ENCODE measurements at regions not wholly inside any gene's neighbourhood (a gene's known extent, or its start where the extent isn't known, plus 50 kb on each side); places are given as distances from the start of the nearest gene placed in this dataset.

DNA sequence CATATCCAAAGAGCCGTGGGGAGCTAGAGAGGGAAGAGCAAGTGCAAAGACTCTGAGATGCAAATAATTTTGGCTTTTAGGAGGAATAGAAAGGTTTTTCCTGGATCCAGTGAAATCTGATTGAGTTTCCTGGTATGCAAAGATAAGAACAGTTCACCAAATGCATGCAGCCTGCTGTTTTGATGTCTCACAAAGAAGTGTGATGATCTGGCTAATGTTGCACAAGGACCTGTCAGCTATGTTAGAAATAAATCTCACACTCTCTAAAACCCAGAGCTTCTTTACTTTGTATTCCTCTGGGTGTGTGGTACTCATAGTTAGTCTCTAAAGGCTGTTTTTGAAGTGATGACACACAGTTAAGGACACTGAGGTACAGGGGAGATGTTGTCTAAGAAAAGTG, 321.4 kb downstream of the AACS start:
- Histone ChIP-seq H3F3A (ENCODE audit: insufficient read depth) (no peaks in the 10 kb centered on the region), H3K9ac (ENCODE audit: low read length) (no peak overlapping the region), H3K4me3 (ENCODE audit: insufficient read depth, low read length, poor library complexity, severe bottlenecking) (no peak overlapping the region), H3K9me3 (ENCODE audit: insufficient read depth, low read length) (no peaks in the 10 kb centered on the region), H3K4me2 (ENCODE audit: low read depth, low read length, poor library complexity, severe bottlenecking) (no peak overlapping the region), H3K79me2 (ENCODE audit: insufficient read depth, low read length) (no peaks in the 10 kb centered on the region), H4K20me1 (ENCODE audit: low read depth, low read length) (no peaks in the 10 kb centered on the region), H3K27ac (ENCODE audit: low read depth, low read length) (no peak overlapping the region), H3K36me3 (ENCODE audit: low read length) (no peaks in the 10 kb centered on the region), H3K27me3 (ENCODE audit: low read length) (no peaks in the 10 kb centered on the region), H3K9me2 (replicated peaks; ENCODE audit: insufficient read depth, low read length) (no peaks in the 10 kb centered on the region), H2AFZ (ENCODE audit: low read depth, low read length, severe bottlenecking) (no peak overlapping the region)
- TF ChIP-seq EZH2phosphoT487 (conservative IDR thresholded peaks at IDR 0.05; ENCODE audit: low read length): no peak
- TF ChIP-seq, protein P1, sequence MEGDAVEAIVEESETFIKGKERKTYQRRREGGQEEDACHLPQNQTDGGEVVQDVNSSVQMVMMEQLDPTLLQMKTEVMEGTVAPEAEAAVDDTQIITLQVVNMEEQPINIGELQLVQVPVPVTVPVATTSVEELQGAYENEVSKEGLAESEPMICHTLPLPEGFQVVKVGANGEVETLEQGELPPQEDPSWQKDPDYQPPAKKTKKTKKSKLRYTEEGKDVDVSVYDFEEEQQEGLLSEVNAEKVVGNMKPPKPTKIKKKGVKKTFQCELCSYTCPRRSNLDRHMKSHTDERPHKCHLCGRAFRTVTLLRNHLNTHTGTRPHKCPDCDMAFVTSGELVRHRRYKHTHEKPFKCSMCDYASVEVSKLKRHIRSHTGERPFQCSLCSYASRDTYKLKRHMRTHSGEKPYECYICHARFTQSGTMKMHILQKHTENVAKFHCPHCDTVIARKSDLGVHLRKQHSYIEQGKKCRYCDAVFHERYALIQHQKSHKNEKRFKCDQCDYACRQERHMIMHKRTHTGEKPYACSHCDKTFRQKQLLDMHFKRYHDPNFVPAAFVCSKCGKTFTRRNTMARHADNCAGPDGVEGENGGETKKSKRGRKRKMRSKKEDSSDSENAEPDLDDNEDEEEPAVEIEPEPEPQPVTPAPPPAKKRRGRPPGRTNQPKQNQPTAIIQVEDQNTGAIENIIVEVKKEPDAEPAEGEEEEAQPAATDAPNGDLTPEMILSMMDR (IDR thresholded peaks at IDR 0.05; ENCODE audit: insufficient read depth, low read length, poor library complexity, severe bottlenecking): no peak

DNA sequence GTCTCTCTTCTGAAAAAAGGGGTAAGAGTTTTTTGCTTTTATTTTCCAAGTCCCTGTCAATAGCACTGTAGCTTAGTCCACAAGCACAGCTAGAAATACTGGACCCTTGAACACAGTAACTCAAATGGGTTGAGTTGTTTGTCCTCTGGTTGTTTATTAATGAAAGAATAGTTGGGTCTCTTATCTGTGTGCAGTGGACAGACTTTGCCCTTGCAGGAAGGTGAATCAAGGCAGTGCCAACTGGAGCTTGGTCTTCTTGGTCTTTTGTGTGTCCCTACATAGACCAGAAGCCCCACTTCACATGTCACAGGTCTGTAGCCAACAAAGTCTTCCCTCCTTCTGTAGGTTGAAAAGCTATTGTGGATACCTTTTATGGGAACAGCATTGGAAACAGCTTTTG, 322.0 kb downstream of the AACS start:
- H3K36me3 ChIP-seq (ENCODE audit: low read length): no peaks in the 10 kb centered on the region
- TF ChIP-seq EZH2phosphoT487 (conservative IDR thresholded peaks at IDR 0.05; ENCODE audit: low read length): no peak
- TF ChIP-seq, protein P1 (IDR thresholded peaks at IDR 0.05; ENCODE audit: insufficient read depth, low read length, poor library complexity, severe bottlenecking): no peak
- H2AFZ ChIP-seq (ENCODE audit: low read depth, low read length, severe bottlenecking): no peak overlapping the region
- H3K79me2 ChIP-seq (ENCODE audit: insufficient read depth, low read length): no peaks in the 10 kb centered on the region
- no peak overlapping the region for H3K4me2 ChIP-seq (ENCODE audit: low read depth, low read length, poor library complexity, severe bottlenecking)
- no peaks in the 10 kb centered on the region for H3K9me2 ChIP-seq (replicated peaks; ENCODE audit: insufficient read depth, low read length)
- H3K27me3 ChIP-seq (ENCODE audit: low read length): no peaks in the 10 kb centered on the region
- no peaks in the 10 kb centered on the region for H3K9me3 ChIP-seq (ENCODE audit: insufficient read depth, low read length)
- H3K9ac ChIP-seq (ENCODE audit: low read length): no peak overlapping the region
- no peak overlapping the region for H3K27ac ChIP-seq (ENCODE audit: low read depth, low read length)
- no peaks in the 10 kb centered on the region for H3F3A ChIP-seq (ENCODE audit: insufficient read depth)
- no peaks in the 10 kb centered on the region for H4K20me1 ChIP-seq (ENCODE audit: low read depth, low read length)
- no peak overlapping the region for H3K4me3 ChIP-seq (ENCODE audit: insufficient read depth, low read length, poor library complexity, severe bottlenecking)

DNA sequence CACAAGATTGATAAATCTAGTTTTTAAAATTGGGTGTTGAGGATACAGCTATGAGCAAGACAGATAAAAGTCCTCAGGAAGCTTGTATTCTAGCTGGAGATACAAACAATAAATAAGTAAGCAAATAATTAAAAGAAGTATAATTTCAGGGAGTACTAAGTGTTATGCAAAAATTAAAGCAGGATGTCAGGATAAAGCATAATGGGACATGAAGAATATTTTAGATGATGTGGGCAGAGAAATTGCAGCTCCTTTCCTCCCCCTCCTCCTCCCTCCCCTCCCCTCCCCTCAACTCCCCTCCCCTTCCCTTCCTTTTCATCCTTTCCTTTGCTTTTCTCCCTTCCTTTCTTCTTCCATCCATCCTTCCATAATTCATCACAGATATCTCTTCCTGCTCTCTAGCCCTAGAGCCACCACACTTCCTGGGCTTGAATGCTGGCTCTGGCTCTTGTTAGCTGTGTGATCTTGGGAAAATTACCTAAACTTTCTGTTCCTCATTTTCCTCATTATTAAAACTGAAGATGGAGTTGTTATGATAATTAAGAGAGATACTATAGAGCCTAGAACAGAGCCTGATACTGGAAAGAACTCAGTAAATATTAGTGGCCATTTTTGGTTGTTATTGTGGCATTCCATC, 323.9 kb downstream of the AACS start:
- H3F3A ChIP-seq (ENCODE audit: insufficient read depth): no peaks in the 10 kb centered on the region
- H3K4me3 ChIP-seq (ENCODE audit: insufficient read depth, low read length, poor library complexity, severe bottlenecking): no peak overlapping the region
- H3K9me2 ChIP-seq (replicated peaks; ENCODE audit: insufficient read depth, low read length): no peaks in the 10 kb centered on the region
- H3K36me3 ChIP-seq (ENCODE audit: low read length): no peaks in the 10 kb centered on the region
- H3K9ac ChIP-seq (ENCODE audit: low read length): no peak overlapping the region
- no peak overlapping the region for H2AFZ ChIP-seq (ENCODE audit: low read depth, low read length, severe bottlenecking)
- TF ChIP-seq, protein P1 (IDR thresholded peaks at IDR 0.05; ENCODE audit: insufficient read depth, low read length, poor library complexity, severe bottlenecking): no peak
- TF ChIP-seq EZH2phosphoT487 (conservative IDR thresholded peaks at IDR 0.05; ENCODE audit: low read length): no peak
- H4K20me1 ChIP-seq (ENCODE audit: low read depth, low read length): no peaks in the 10 kb centered on the region
- no peaks in the 10 kb centered on the region for H3K79me2 ChIP-seq (ENCODE audit: insufficient read depth, low read length)
- no peaks in the 10 kb centered on the region for H3K9me3 ChIP-seq (ENCODE audit: insufficient read depth, low read length)
- H3K27me3 ChIP-seq (ENCODE audit: low read length): no peaks in the 10 kb centered on the region
- no peak overlapping the region for H3K4me2 ChIP-seq (ENCODE audit: low read depth, low read length, poor library complexity, severe bottlenecking)
- no peak overlapping the region for H3K27ac ChIP-seq (ENCODE audit: low read depth, low read length)
